ENCODE measurements at regions not wholly inside any gene's neighbourhood (a gene's known extent, or its start where the extent isn't known, plus 50 kb on each side); places are given as distances from the start of the nearest gene placed in this dataset.

DNA sequence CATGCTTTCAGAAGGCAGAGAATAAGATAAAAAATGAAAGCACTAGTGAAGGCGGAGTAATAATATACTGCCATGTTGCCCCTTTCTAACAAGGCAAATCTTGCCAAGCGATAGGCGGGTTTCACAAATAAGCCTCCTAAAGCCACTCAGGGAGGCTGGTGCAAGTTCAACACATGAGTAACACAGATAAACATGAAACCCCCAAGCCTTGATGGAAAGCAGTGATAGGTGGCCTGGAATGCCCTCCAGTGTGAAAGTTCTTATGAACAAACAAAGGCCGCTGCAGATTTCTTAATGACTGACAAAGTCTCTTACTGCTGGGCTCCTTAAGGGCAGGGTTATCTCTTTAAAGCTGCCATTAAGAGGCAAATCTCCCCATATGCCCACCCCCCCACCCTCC, 154.7 kb downstream of the ZDHHC21 start:
- no peaks in the 10 kb centered on the region for H3K9me1 ChIP-seq (replicated peaks; ENCODE audit: control insufficient read depth, extremely low read depth, insufficient read depth, low read length)
- H2AFZ ChIP-seq (ENCODE audit: low read depth, low read length): no peak overlapping the region
- intact Hi-C loops (cut with micrococcal nuclease): no loop called here
- no peaks in the 10 kb centered on the region for H3K9me3 ChIP-seq (replicated peaks; ENCODE audit: control insufficient read depth, insufficient read depth, low read length)
- FAIRE-seq: no peak
- dilution Hi-C loops (cut with MboI; ENCODE audit: extremely low pct_ligation_motif_present, low sequenced_read_pairs): no loop called here
- no peaks in the 10 kb centered on the region for H4K20me1 ChIP-seq (replicated peaks; ENCODE audit: control insufficient read depth, extremely low read depth, insufficient read depth, low read length)
- no peak for DNase-seq (ENCODE audit: low read depth, low spot score)
- CTCF ChIA-PET: no interaction called here
- no peak overlapping the region for H3K9ac ChIP-seq (replicated peaks; ENCODE audit: extremely low read depth, insufficient read depth, low read length)
- peaks cover 4 to 14% of the 10 kb centered on the region in 2 experiments for H3K27me3 ChIP-seq (ENCODE audit: control insufficient read depth in 2 of 2, insufficient read depth in 2 of 2, low read length in 2 of 2)
- H3K79me2 ChIP-seq (ENCODE audit: control insufficient read depth, insufficient read depth, low read length): no peaks in the 10 kb centered on the region
- no peak overlapping the region for H3K4me2 ChIP-seq (ENCODE audit: insufficient read depth, low read length)
- POLR2A ChIA-PET: no interaction called here
- no peak overlapping the region for H3K4me3 ChIP-seq (replicated peaks in 1 of 3; ENCODE audit: insufficient read depth in 1 of 3, low read depth in 1 of 3, low read length in 3 of 3)
- BruUV-seq (replicated peaks): no TSS peak
- no peak overlapping the region for H3K27ac ChIP-seq (ENCODE audit: insufficient read depth, low read depth, low read length)
- TF ChIP-seq, protein P1, sequence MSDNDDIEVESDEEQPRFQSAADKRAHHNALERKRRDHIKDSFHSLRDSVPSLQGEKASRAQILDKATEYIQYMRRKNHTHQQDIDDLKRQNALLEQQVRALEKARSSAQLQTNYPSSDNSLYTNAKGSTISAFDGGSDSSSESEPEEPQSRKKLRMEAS (IDR thresholded peaks at IDR 0.05; ENCODE audit: insufficient read depth, insufficient read length): no peak
- TF ChIP-seq POLR2AphosphoS5 (IDR thresholded peaks at IDR 0.05; ENCODE audit: insufficient read depth, low read depth, low read length): no peak
- TF ChIP-seq, protein P2, sequence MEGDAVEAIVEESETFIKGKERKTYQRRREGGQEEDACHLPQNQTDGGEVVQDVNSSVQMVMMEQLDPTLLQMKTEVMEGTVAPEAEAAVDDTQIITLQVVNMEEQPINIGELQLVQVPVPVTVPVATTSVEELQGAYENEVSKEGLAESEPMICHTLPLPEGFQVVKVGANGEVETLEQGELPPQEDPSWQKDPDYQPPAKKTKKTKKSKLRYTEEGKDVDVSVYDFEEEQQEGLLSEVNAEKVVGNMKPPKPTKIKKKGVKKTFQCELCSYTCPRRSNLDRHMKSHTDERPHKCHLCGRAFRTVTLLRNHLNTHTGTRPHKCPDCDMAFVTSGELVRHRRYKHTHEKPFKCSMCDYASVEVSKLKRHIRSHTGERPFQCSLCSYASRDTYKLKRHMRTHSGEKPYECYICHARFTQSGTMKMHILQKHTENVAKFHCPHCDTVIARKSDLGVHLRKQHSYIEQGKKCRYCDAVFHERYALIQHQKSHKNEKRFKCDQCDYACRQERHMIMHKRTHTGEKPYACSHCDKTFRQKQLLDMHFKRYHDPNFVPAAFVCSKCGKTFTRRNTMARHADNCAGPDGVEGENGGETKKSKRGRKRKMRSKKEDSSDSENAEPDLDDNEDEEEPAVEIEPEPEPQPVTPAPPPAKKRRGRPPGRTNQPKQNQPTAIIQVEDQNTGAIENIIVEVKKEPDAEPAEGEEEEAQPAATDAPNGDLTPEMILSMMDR (IDR thresholded peaks at IDR 0.05; ENCODE audit: extremely low read depth in 1 of 2, insufficient read depth in 1 of 2, low read depth in 1 of 2, low read length in 2 of 2): no peak
- TF ChIP-seq GATA2 (IDR thresholded peaks at IDR 0.05; ENCODE audit: insufficient read depth, insufficient read length, low read depth, low read length): no peak
- no peak for TF ChIP-seq FOS (IDR thresholded peaks at IDR 0.05; ENCODE audit: borderline replicate concordance, insufficient read depth, low read length)
- TF ChIP-seq MYC (IDR thresholded peaks at IDR 0.05; ENCODE audit: low read depth, low read length): no peak
- no peak for TF ChIP-seq JUN (IDR thresholded peaks at IDR 0.05; ENCODE audit: borderline replicate concordance, insufficient read depth, insufficient read length, low read depth)
- TF ChIP-seq POLR2A (IDR thresholded peaks at IDR 0.05; ENCODE audit: low read depth, low read length): no peak
- no peak for TF ChIP-seq EZH2 (IDR thresholded peaks at IDR 0.05; ENCODE audit: borderline replicate concordance, low read depth, low read length, severe bottlenecking)
- no peaks in the 10 kb centered on the region for H3K4me1 ChIP-seq (ENCODE audit: control insufficient read depth, extremely low read depth, insufficient read depth, low read length)
- no peaks in the 10 kb centered on the region for H3K36me3 ChIP-seq (ENCODE audit: control insufficient read depth in 2 of 2, extremely low read depth in 1 of 2, insufficient read depth in 2 of 2, low read length in 2 of 2)
